GM12892 (cell line): ENCODE measurements at regions not wholly inside any gene's neighbourhood (a gene's known extent, or its start where the extent isn't known, plus 50 kb on each side); places are given as distances from the start of the nearest gene placed in this dataset.

Experiments used
- POLR2A ChIP-seq: IDR thresholded peaks from 2 replicates; pipeline ENCODE4 v1.6.1; 2011; ENCODE audit warnings: low read depth, low read length, control low read depth
- TAF1 ChIP-seq: IDR thresholded peaks from 2 replicates; pipeline ENCODE4 v1.6.1; 2011; ENCODE audit warnings: low read depth, mild to moderate bottlenecking, control low read depth, low read length, borderline replicate concordance

- TF ChIP-seq POLR2A (no peak), TAF1 (no peak)
Measured at GRCh38 chr12:97629382-97629781, 166.8 kb downstream of the RMST start.
